ENCODE measurements at regions not wholly inside any gene's neighbourhood (a gene's known extent, or its start where the extent isn't known, plus 50 kb on each side); places are given as distances from the start of the nearest gene placed in this dataset.
"Not testable (repeated sequence)": the region's sequence is repeated elsewhere in the genome, so short reads cannot be mapped to it uniquely, and the experiment has no call there.

DNA sequence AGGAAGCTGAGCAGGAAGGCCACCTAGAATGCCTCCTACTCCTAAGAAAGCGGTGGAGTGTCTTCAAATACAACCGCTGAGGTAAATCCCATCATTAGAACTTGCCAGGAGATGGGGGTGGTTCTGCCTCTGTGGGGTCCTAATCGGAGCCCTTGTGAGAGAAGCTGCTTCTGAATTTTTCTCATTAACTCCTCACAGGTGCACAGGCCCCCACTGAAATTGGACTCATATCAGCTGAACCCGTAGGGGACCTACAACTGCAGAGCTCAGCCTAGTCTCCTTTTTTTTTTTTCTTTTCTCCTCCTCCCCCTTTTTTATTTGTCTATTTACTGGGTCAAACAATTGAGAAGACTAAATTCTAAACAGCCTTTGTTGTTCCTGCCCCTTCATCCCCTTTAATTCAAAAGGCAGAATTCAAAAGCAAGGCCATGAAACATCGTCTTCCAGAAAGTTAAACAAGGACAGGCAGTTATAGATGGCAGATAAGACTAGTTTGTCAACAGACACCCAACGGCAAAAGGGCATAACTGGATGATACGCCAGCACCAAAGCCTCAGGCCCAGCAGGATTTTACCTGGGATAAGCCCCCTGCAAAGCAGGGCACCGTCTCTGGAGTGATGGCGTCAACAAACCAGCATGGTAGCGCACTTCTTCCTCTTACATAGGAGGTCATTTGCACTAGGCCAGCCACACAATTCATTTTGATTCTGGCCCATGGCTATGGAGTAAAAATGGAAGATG lies 213.7 kb upstream of the HES1 start:
- H2BK20ac ChIP-seq (ENCODE audit: low read depth, low read length, poor library complexity, severe bottlenecking) = no peak overlapping the region
- H2BK5ac ChIP-seq (ENCODE audit: insufficient read length, low read length) = no peak overlapping the region
- Mint-ChIP-seq H3K27me3 (ENCODE audit: low read depth) (peaks cover 14% of the 10 kb centered on the region), H3K27ac (no peak overlapping the region), H3K9me3 (peaks cover 12 to 23% of the 10 kb centered on the region in 2 experiments), H3K36me3 (ENCODE audit: insufficient read depth in 1 of 3, low read depth in 3 of 3) (peaks cover 10 to 21% (median 11%) of the 10 kb centered on the region in 3 experiments; a peak in 6 of 7 replicates), H3K4me3 (no peak overlapping the region), H3K4me1 (peaks cover 4% of the 10 kb centered on the region in 2 experiments; a peak in 3 of 4 replicates)
- H4K8ac ChIP-seq (replicated peaks; ENCODE audit: insufficient read length, low read depth, low read length) = no peak overlapping the region
- no peak overlapping the region for H3K4ac ChIP-seq (ENCODE audit: low read depth, low read length)
- H3K18ac ChIP-seq (ENCODE audit: insufficient read length, low read depth, low read length) = no peak overlapping the region
- no peaks in the 10 kb centered on the region for H3K79me2 ChIP-seq (ENCODE audit: insufficient read depth, low read length)
- no peak overlapping the region for H3K4me2 ChIP-seq (ENCODE audit: insufficient read depth, insufficient read length, low read length)
- H3K79me1 ChIP-seq (ENCODE audit: insufficient read depth, low read depth, low read length, poor library complexity, severe bottlenecking) = no peaks in the 10 kb centered on the region
- no CpG with 5 or more reads among the region's 10 CpGs for WGBS (ENCODE audit: extremely low coverage, insufficient read length, low lambda C conversion rate)
- H3K23me2 ChIP-seq (ENCODE audit: insufficient read length, low read depth, low read length, poor library complexity, severe bottlenecking) = no peaks in the 10 kb centered on the region
- H4K91ac ChIP-seq (ENCODE audit: insufficient read length, low read depth, low read length) = no peak overlapping the region
- no peak overlapping the region for H2AK5ac ChIP-seq (ENCODE audit: insufficient read length, low read length)
- no peaks in the 10 kb centered on the region; the same call in 1 of the 2 replicates for H3K27me3 ChIP-seq (ENCODE audit: insufficient read depth, low read length)
- H2BK120ac ChIP-seq (ENCODE audit: low read depth, low read length, poor library complexity, severe bottlenecking) = no peak overlapping the region
- no peak overlapping the region for H2AFZ ChIP-seq (ENCODE audit: low read length)
- H3T11ph ChIP-seq (ENCODE audit: low read length) = no peak overlapping the region
- TF ChIP-seq, protein P1, sequence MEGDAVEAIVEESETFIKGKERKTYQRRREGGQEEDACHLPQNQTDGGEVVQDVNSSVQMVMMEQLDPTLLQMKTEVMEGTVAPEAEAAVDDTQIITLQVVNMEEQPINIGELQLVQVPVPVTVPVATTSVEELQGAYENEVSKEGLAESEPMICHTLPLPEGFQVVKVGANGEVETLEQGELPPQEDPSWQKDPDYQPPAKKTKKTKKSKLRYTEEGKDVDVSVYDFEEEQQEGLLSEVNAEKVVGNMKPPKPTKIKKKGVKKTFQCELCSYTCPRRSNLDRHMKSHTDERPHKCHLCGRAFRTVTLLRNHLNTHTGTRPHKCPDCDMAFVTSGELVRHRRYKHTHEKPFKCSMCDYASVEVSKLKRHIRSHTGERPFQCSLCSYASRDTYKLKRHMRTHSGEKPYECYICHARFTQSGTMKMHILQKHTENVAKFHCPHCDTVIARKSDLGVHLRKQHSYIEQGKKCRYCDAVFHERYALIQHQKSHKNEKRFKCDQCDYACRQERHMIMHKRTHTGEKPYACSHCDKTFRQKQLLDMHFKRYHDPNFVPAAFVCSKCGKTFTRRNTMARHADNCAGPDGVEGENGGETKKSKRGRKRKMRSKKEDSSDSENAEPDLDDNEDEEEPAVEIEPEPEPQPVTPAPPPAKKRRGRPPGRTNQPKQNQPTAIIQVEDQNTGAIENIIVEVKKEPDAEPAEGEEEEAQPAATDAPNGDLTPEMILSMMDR (conservative IDR thresholded peaks at IDR 0.05) = no peak
- H3K23ac ChIP-seq (ENCODE audit: insufficient read length, low read depth, low read length) = no peak overlapping the region
- no peaks in the 10 kb centered on the region for H3K4me1 ChIP-seq (ENCODE audit: insufficient read depth, low read length)
- H4K20me1 ChIP-seq (ENCODE audit: control insufficient read depth, insufficient read depth, insufficient read length) = no peaks in the 10 kb centered on the region
- DNase-seq = no peak
- H3K9ac ChIP-seq (ENCODE audit: extremely low read depth, insufficient read length, low read length) = no peak overlapping the region
- H3K27ac ChIP-seq (ENCODE audit: insufficient read length, low read depth, low read length) = no peak overlapping the region
- H3K14ac ChIP-seq (ENCODE audit: insufficient read depth, low read length) = no peak overlapping the region
- H2BK15ac ChIP-seq (ENCODE audit: low read depth, low read length) = no peak overlapping the region
- no peak overlapping the region for H2BK12ac ChIP-seq (ENCODE audit: insufficient read length, low read depth, low read length)
- no peak overlapping the region for H4K5ac ChIP-seq (ENCODE audit: insufficient read length, low read depth, low read length)
- H3K9me3 ChIP-seq (ENCODE audit: control insufficient read depth, low read depth, low read length) = no peaks in the 10 kb centered on the region
- no peak overlapping the region for H3K56ac ChIP-seq (ENCODE audit: insufficient read length, low read depth, low read length)

DNA sequence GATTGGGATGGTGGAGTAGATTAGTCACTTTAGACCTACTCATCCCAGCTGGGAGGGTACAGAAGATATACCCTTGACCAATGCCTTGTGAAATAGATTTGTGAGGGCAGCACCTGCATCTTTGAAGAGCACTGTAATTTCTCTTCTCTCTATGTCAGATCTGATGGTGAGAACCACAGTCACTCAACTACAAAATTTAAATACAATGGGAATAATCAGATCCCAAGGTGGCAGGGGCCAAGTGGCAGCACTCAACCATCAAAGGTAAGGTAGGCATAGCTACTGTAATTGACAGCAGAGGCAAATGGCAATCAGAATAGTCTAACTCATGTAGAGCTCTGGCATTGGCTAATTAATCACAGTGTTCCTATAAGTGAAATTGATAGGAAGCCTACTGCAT lies 212.0 kb upstream of the HES1 start:
- H2BK120ac ChIP-seq (ENCODE audit: low read depth, low read length, poor library complexity, severe bottlenecking); H2BK12ac ChIP-seq (ENCODE audit: insufficient read length, low read depth, low read length); H3K4me2 ChIP-seq (ENCODE audit: insufficient read depth, insufficient read length, low read length); H3K9ac ChIP-seq (ENCODE audit: extremely low read depth, insufficient read length, low read length); H3K23me2 ChIP-seq (ENCODE audit: insufficient read length, low read depth, low read length, poor library complexity, severe bottlenecking); H3K79me2 ChIP-seq (ENCODE audit: insufficient read depth, low read length); DNase-seq; H3K56ac ChIP-seq (ENCODE audit: insufficient read length, low read depth, low read length); H3K9me3 ChIP-seq (ENCODE audit: control insufficient read depth, low read depth, low read length); H3K23ac ChIP-seq (ENCODE audit: insufficient read length, low read depth, low read length); H4K5ac ChIP-seq (ENCODE audit: insufficient read length, low read depth, low read length); H3K4me1 Mint-ChIP-seq; H2BK15ac ChIP-seq (ENCODE audit: low read depth, low read length); H2AFZ ChIP-seq (ENCODE audit: low read length); H3K27ac Mint-ChIP-seq; H3K4ac ChIP-seq (ENCODE audit: low read depth, low read length); H2AK5ac ChIP-seq (ENCODE audit: insufficient read length, low read length); H2BK5ac ChIP-seq (ENCODE audit: insufficient read length, low read length); H3T11ph ChIP-seq (ENCODE audit: low read length); H3K27ac ChIP-seq (ENCODE audit: insufficient read length, low read depth, low read length); H3K79me1 ChIP-seq (ENCODE audit: insufficient read depth, low read depth, low read length, poor library complexity, severe bottlenecking); H3K4me1 ChIP-seq (ENCODE audit: insufficient read depth, low read length); H3K27me3 ChIP-seq (ENCODE audit: insufficient read depth, low read length); H4K91ac ChIP-seq (ENCODE audit: insufficient read length, low read depth, low read length); H3K14ac ChIP-seq (ENCODE audit: insufficient read depth, low read length); H4K20me1 ChIP-seq (ENCODE audit: control insufficient read depth, insufficient read depth, insufficient read length); H3K18ac ChIP-seq (ENCODE audit: insufficient read length, low read depth, low read length); H3K4me3 Mint-ChIP-seq; H2BK20ac ChIP-seq (ENCODE audit: low read depth, low read length, poor library complexity, severe bottlenecking); H4K8ac ChIP-seq (replicated peaks; ENCODE audit: insufficient read length, low read depth, low read length): not testable (repeated sequence)
- Mint-ChIP-seq H3K27me3 (ENCODE audit: low read depth) (peaks cover 20% of the 10 kb centered on the region), H3K9me3 (peaks cover 12 to 23% of the 10 kb centered on the region in 2 experiments), H3K36me3 (ENCODE audit: insufficient read depth in 1 of 3, low read depth in 3 of 3) (peaks cover 10 to 21% (median 11%) of the 10 kb centered on the region in 3 experiments; a peak in 6 of 7 replicates)

Measured in H9 (cell line).